NCI-H128 (cell line): ENCODE measurements at regions not wholly inside any gene's neighbourhood (a gene's known extent, or its start where the extent isn't known, plus 50 kb on each side); places are given as distances from the start of the nearest gene placed in this dataset.
"Not testable (repeated sequence)": the region's sequence is repeated elsewhere in the genome, so short reads cannot be mapped to it uniquely, and the experiment has no call there.

Source experiments
- DNase-seq: peaks from one replicate; lab custom pipeline; 2025; ENCODE audit not compliant: unreplicated experiment; lab: John Stamatoyannopoulos, UW

- no peak for DNase-seq
These were observed 316.3 kb upstream of the MEF2C start for GRCh38 chr5:89199306-89199705.

- no peak for DNase-seq
These were observed 308.4 kb upstream of the MEF2C start for GRCh38 chr5:89191374-89191773.

GRCh38 chr5:89190515-89191265, 307.7 kb upstream of the MEF2C start:
- no peak for DNase-seq

- DNase-seq = no peak
These were observed 305.0 kb upstream of the MEF2C start for GRCh38 chr5:89187883-89188465.

GRCh38 chr5:89187268-89187667, 304.3 kb upstream of the MEF2C start:
- no peak for DNase-seq

GRCh38 chr5:89181546-89181945, 298.6 kb upstream of the MEF2C start:
- DNase-seq = no peak

- no peak for DNase-seq
These were observed 296.7 kb upstream of the MEF2C start for GRCh38 chr5:89179731-89180130.

GRCh38 chr5:89178541-89178940, 295.6 kb upstream of the MEF2C start:
- no peak for DNase-seq

- no peak for DNase-seq
These were observed 290.5 kb upstream of the MEF2C start for GRCh38 chr5:89173528-89173927.

GRCh38 chr5:89168766-89169165, 285.8 kb upstream of the MEF2C start:
- DNase-seq = no peak

- not testable (repeated sequence) for DNase-seq
These were observed 281.7 kb upstream of the MEF2C start for GRCh38 chr5:89164703-89165102.

- no peak for DNase-seq
These were observed 273.2 kb upstream of the MEF2C start for GRCh38 chr5:89156226-89156625.

- no peak for DNase-seq
These were observed 264.0 kb upstream of the MEF2C start for GRCh38 chr5:89147031-89147430.

GRCh38 chr5:89137148-89137547, 254.2 kb upstream of the MEF2C start:
- no peak for DNase-seq

- DNase-seq = no peak
These were observed 251.0 kb upstream of the MEF2C start for GRCh38 chr5:89133975-89134374.

- no peak for DNase-seq
These were observed 250.1 kb upstream of the MEF2C start for GRCh38 chr5:89133129-89133528.

- no peak for DNase-seq
These were observed 247.9 kb upstream of the MEF2C start for GRCh38 chr5:89130851-89131250.

- no peak for DNase-seq
These were observed 247.0 kb upstream of the MEF2C start for GRCh38 chr5:89129941-89130340.

- no peak for DNase-seq
These were observed 246.1 kb upstream of the MEF2C start for GRCh38 chr5:89128906-89129625.

- DNase-seq = no peak
These were observed 245.1 kb upstream of the MEF2C start for GRCh38 chr5:89128092-89128491.

GRCh38 chr5:89127191-89127590, 244.2 kb upstream of the MEF2C start:
- no peak for DNase-seq

- DNase-seq = no peak
These were observed 242.4 kb upstream of the MEF2C start for GRCh38 chr5:89125372-89125771.
